Chondrocyte (in vitro differentiated cells): ENCODE measurements at regions not wholly inside any gene's neighbourhood (a gene's known extent, or its start where the extent isn't known, plus 50 kb on each side); places are given as distances from the start of the nearest gene placed in this dataset.
A peak's percentile ranks its signal among the peaks of the same experiment; 100 is the strongest.

Experiments
- DNase-seq: peaks from one replicate; pipeline ENCODE4 v3.0.0; 2021; ENCODE audit warnings: mixed read lengths, low spot score
- H3K27ac Mint-ChIP-seq: one replicate; pipeline ENCODE4 v1.8.0; 2021; ENCODE audit warnings: mild to moderate bottlenecking, moderate library complexity, mixed read lengths; ENCODE audit not compliant: unreplicated experiment
- H3K27me3 Mint-ChIP-seq: 2 replicates; pipeline ENCODE4 v1.8.0; 2021; ENCODE audit warnings: low read depth, mixed read lengths
- H3K36me3 Mint-ChIP-seq: 2 replicates; pipeline ENCODE4 v1.8.0; 2021; ENCODE audit warnings: low read depth, mixed read lengths
- H3K4me1 Mint-ChIP-seq: 2 replicates; pipeline ENCODE4 v1.8.0; 2021; ENCODE audit warnings: low read depth, mild to moderate bottlenecking, mixed read lengths
- H3K4me3 Mint-ChIP-seq: one replicate; pipeline ENCODE4 v1.8.0; 2021; ENCODE audit warnings: mild to moderate bottlenecking, moderate library complexity, mixed read lengths; ENCODE audit not compliant: unreplicated experiment
- H3K9me3 Mint-ChIP-seq: 2 replicates; pipeline ENCODE4 v1.8.0; 2021; ENCODE audit warnings: low read depth, mixed read lengths
- TF ChIP-seq, protein P1 (sequence below): fragments of 200-600 bp; sonication (generic); IDR thresholded peaks from 2 replicates; pipeline ENCODE4 v1.5.0; 2021; ENCODE audit warnings: antibody characterized with exemption, mild to moderate bottlenecking, moderate library complexity

DNA sequence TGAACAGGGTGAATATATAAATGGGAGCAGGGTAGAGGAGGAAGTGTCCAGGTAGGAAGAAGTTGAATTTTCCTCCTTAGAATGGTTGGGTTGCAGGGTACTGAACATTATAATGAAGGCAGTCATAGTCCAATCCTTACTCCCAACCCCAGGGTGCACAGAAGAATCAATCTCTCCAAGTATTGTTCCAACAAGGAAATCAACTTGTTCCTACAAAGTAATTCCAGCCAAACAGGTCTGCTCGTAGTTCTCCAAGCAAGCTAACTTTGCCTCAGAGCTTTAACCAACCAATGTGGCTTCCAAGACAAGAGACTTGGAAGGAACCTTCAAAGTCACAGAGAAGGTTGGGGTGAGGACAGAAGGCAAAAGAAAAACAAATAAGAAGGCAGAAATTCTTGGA lies 527.2 kb downstream of the MED13L start:
- Mint-ChIP-seq H3K27ac (peak overlapping the region; percentile 14), H3K27me3 (peaks cover 29% of the 10 kb centered on the region), H3K4me3 (no peak overlapping the region), H3K36me3 (no peaks in the 10 kb centered on the region), H3K9me3 (no peaks in the 10 kb centered on the region), H3K4me1 (no peaks in the 10 kb centered on the region)
- no peak for DNase-seq
- TF ChIP-seq, protein P1, sequence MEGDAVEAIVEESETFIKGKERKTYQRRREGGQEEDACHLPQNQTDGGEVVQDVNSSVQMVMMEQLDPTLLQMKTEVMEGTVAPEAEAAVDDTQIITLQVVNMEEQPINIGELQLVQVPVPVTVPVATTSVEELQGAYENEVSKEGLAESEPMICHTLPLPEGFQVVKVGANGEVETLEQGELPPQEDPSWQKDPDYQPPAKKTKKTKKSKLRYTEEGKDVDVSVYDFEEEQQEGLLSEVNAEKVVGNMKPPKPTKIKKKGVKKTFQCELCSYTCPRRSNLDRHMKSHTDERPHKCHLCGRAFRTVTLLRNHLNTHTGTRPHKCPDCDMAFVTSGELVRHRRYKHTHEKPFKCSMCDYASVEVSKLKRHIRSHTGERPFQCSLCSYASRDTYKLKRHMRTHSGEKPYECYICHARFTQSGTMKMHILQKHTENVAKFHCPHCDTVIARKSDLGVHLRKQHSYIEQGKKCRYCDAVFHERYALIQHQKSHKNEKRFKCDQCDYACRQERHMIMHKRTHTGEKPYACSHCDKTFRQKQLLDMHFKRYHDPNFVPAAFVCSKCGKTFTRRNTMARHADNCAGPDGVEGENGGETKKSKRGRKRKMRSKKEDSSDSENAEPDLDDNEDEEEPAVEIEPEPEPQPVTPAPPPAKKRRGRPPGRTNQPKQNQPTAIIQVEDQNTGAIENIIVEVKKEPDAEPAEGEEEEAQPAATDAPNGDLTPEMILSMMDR, result no peak

DNA sequence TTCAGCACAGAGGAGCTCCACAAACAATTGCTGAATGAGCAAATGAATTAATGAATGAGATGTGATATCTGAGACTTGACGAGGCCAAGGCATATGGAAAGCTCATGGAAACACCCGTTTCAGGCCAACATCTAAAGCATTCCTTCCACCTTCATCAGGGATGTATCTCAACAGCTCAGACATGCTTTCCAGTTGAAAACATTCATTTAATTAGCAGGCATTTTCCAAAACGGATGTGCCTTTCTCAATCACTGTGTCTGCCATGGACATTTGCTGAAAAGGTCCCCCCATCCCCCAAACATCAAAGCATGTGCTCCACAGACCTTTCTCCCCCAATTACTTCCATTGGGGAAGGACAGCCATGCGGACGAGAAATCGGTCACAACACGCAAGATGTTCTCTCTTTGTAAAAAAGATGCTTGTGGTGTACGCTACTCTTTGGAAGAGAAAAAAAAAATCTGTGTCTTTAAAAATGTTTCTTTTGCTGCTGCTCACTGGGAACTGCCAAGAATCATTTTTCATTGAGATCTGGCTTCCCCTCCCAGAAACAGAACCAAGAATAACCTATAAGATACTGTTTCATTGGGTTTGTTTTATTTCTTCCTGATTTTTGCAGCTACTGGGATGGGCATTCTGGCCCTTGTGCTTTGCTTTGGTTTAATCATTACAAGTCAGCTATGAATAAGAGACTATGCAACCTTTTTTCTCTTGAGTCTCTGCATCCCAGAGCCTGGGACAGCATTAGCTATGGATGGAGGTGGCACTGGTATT lies 528.2 kb downstream of the MED13L start:
- Mint-ChIP-seq H3K36me3 (no peaks in the 10 kb centered on the region), H3K27ac (no peak overlapping the region), H3K27me3 (peaks cover 23% of the 10 kb centered on the region), H3K9me3 (no peaks in the 10 kb centered on the region), H3K4me3 (no peak overlapping the region), H3K4me1 (no peaks in the 10 kb centered on the region)
- TF ChIP-seq, protein P1, result no peak
- DNase-seq, result no peak

DNA sequence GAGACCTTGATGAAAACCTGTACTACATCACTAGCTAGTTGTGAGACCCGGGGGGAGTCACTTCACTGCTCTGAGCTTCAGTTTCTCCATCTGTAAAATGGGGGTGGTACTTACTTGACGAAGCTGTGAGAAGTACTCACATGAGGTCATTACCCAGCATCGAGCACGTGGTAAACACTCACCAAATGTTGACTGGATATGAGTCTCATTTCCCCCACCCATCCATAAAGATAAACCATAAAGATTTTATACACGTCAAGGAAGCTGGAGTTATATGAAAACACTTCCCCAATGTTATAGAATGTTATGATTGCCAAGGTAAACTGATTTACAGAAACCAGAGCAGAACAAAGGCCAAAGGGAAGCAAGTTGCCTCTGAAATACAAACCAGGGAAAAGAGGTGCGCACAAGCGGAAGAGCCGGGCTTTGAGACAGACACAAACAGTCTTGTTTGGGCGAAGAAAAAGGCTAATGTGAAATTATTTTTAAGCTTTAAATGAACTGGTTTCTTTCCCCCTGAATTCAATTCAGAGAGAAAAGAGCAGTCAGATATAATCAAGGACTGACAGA lies 536.8 kb downstream of the MED13L start:
- Mint-ChIP-seq H3K36me3 (no peaks in the 10 kb centered on the region), H3K27ac (no peak overlapping the region), H3K9me3 (no peaks in the 10 kb centered on the region), H3K4me3 (no peak overlapping the region), H3K4me1 (no peaks in the 10 kb centered on the region), H3K27me3 (peaks cover 19% of the 10 kb centered on the region)
- TF ChIP-seq, protein P1, result no peak
- DNase-seq, result no peak

DNA sequence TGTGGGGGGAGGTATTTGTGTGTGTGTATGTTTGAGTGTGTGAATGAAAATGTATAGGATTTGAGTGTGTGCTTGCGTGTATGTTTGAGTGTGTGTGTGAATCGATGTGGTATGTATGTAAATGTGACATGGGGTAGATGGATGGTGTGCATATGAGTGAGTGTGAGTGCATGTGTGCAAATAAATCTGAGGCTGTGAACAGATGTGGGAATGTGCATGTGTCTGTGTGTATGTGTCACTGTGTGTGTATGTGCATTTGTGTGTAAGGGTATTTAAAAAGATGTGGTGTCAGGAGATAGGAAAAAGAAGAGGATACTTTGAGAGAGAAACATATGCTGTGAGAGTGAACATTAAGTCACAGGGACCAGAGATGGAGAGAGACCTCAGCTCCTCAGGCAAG lies 539.6 kb downstream of the MED13L start:
- Mint-ChIP-seq H3K4me3 (no peak overlapping the region), H3K4me1 (no peaks in the 10 kb centered on the region), H3K9me3 (no peaks in the 10 kb centered on the region), H3K27ac (no peak overlapping the region), H3K36me3 (no peaks in the 10 kb centered on the region), H3K27me3 (peaks cover 10% of the 10 kb centered on the region)
- TF ChIP-seq, protein P1, result no peak
- DNase-seq, result no peak

DNA sequence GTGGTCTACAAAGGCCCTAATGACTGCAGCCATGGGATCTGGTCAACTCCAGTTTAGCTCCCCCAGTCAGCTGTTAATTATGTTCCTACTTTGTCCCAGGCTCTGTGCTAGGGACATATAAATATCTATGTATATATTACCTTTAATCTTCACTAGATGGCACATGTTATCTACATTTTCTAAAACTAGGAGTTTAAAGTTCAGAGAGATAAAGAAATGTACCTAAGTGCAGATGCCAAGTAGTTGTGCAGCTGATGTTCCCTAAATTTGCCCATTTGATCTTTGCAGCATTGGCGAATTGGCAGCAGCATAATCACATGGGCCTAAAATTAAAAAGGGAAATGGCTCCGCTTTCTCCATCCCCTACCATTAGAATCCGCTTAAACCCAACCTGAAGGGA lies 541.1 kb downstream of the MED13L start:
- Mint-ChIP-seq H3K4me3 (no peak overlapping the region), H3K36me3 (no peaks in the 10 kb centered on the region), H3K9me3 (no peaks in the 10 kb centered on the region), H3K27me3 (peaks cover 7% of the 10 kb centered on the region), H3K4me1 (no peaks in the 10 kb centered on the region), H3K27ac (no peak overlapping the region)
- no peak for DNase-seq
- TF ChIP-seq, protein P1, result no peak
